ENCODE measurements at regions not wholly inside any gene's neighbourhood (a gene's known extent, or its start where the extent isn't known, plus 50 kb on each side); places are given as distances from the start of the nearest gene placed in this dataset.

DNA sequence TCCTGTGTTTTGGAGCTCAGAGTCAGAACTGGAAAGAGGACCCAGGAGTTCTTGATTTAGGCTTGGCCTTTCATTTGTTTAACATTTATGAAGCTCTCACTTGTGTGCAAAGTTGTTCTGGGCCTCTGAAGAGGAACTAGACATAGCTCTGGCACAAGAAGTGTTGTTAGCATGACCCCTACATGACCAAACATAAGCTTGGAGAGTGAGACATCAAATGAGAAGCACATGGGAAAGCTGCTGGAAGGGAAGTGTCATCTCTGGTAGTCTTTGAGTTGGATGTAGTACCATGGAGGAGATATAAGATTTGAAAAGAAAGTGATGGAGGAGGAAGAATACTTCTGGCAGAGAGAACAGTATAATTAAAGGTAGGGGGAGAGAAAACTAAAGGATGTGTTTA, 370.1 kb downstream of the ADRA2A start:
- no peak overlapping the region for H3K27ac Mint-ChIP-seq
- Histone ChIP-seq H3K27ac (ENCODE audit: low read depth) (no peak overlapping the region), H3K4me3 (no peak overlapping the region), H3K4me1 (ENCODE audit: insufficient read depth) (no peaks in the 10 kb centered on the region), H4K20me1 (replicated peaks; ENCODE audit: insufficient read depth) (no peaks in the 10 kb centered on the region), H3F3A (replicated peaks; ENCODE audit: low read depth) (no peaks in the 10 kb centered on the region), H3K36me3 (ENCODE audit: insufficient read depth) (no peaks in the 10 kb centered on the region), H3K9me2 (ENCODE audit: insufficient read depth) (peaks cover 28% of the 10 kb centered on the region; the same call in 1 of the 2 replicates), H3K27me3 (ENCODE audit: insufficient read depth) (no peaks in the 10 kb centered on the region), H2AFZ (no peak overlapping the region), H3K79me2 (replicated peaks; ENCODE audit: insufficient read depth) (no peaks in the 10 kb centered on the region), H3K4me2 (no peak overlapping the region)
- no peaks in the 10 kb centered on the region for H3K4me1 Mint-ChIP-seq
- DNase-seq (ENCODE audit: low spot score): no peak
- TF ChIP-seq CREB1 (CRISPR knock-in tag; IDR thresholded peaks at IDR 0.05; ENCODE audit: low read depth) (no peak), ZNF114 (CRISPR knock-in tag; IDR thresholded peaks at IDR 0.05) (no peak), ZNF331 (CRISPR knock-in tag; IDR thresholded peaks at IDR 0.05; ENCODE audit: low read depth) (no peak), JUNB (IDR thresholded peaks at IDR 0.05; ENCODE audit: unreplicated experiment) (no peak), EZH2 (IDR thresholded peaks at IDR 0.05; ENCODE audit: low read depth, unreplicated experiment) (no peak), POLR2AphosphoS5 (IDR thresholded peaks at IDR 0.05; ENCODE audit: low read depth) (no peak), STAT1 (IDR thresholded peaks at IDR 0.05; ENCODE audit: unreplicated experiment) (no peak)
- TF ChIP-seq, protein P1, sequence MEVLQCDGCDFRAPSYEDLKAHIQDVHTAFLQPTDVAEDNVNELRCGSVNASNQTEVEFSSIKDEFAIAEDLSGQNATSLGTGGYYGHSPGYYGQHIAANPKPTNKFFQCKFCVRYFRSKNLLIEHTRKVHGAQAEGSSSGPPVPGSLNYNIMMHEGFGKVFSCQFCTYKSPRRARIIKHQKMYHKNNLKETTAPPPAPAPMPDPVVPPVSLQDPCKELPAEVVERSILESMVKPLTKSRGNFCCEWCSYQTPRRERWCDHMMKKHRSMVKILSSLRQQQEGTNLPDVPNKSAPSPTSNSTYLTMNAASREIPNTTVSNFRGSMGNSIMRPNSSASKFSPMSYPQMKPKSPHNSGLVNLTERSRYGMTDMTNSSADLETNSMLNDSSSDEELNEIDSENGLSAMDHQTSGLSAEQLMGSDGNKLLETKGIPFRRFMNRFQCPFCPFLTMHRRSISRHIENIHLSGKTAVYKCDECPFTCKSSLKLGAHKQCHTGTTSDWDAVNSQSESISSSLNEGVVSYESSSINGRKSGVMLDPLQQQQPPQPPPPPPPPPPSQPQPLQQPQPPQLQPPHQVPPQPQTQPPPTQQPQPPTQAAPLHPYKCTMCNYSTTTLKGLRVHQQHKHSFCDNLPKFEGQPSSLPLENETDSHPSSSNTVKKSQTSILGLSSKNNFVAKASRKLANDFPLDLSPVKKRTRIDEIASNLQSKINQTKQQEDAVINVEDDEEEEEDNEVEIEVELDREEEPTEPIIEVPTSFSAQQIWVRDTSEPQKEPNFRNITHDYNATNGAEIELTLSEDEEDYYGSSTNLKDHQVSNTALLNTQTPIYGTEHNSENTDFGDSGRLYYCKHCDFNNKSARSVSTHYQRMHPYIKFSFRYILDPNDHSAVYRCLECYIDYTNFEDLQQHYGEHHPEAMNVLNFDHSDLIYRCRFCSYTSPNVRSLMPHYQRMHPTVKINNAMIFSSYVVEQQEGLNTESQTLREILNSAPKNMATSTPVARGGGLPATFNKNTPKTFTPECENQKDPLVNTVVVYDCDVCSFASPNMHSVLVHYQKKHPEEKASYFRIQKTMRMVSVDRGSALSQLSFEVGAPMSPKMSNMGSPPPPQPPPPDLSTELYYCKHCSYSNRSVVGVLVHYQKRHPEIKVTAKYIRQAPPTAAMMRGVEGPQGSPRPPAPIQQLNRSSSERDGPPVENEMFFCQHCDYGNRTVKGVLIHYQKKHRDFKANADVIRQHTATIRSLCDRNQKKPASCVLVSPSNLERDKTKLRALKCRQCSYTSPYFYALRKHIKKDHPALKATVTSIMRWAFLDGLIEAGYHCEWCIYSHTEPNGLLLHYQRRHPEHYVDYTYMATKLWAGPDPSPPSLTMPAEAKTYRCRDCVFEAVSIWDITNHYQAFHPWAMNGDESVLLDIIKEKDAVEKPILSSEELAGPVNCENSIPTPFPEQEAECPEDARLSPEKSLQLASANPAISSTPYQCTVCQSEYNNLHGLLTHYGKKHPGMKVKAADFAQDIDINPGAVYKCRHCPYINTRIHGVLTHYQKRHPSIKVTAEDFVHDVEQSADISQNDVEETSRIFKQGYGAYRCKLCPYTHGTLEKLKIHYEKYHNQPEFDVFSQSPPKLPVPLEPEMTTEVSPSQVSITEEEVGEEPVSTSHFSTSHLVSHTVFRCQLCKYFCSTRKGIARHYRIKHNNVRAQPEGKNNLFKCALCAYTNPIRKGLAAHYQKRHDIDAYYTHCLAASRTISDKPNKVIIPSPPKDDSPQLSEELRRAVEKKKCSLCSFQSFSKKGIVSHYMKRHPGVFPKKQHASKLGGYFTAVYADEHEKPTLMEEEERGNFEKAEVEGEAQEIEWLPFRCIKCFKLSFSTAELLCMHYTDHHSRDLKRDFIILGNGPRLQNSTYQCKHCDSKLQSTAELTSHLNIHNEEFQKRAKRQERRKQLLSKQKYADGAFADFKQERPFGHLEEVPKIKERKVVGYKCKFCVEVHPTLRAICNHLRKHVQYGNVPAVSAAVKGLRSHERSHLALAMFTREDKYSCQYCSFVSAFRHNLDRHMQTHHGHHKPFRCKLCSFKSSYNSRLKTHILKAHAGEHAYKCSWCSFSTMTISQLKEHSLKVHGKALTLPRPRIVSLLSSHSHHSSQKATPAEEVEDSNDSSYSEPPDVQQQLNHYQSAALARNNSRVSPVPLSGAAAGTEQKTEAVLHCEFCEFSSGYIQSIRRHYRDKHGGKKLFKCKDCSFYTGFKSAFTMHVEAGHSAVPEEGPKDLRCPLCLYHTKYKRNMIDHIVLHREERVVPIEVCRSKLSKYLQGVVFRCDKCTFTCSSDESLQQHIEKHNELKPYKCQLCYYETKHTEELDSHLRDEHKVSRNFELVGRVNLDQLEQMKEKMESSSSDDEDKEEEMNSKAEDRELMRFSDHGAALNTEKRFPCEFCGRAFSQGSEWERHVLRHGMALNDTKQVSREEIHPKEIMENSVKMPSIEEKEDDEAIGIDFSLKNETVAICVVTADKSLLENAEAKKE (CRISPR knock-in tag; IDR thresholded peaks at IDR 0.05): no peak
- TF ChIP-seq, protein P2, sequence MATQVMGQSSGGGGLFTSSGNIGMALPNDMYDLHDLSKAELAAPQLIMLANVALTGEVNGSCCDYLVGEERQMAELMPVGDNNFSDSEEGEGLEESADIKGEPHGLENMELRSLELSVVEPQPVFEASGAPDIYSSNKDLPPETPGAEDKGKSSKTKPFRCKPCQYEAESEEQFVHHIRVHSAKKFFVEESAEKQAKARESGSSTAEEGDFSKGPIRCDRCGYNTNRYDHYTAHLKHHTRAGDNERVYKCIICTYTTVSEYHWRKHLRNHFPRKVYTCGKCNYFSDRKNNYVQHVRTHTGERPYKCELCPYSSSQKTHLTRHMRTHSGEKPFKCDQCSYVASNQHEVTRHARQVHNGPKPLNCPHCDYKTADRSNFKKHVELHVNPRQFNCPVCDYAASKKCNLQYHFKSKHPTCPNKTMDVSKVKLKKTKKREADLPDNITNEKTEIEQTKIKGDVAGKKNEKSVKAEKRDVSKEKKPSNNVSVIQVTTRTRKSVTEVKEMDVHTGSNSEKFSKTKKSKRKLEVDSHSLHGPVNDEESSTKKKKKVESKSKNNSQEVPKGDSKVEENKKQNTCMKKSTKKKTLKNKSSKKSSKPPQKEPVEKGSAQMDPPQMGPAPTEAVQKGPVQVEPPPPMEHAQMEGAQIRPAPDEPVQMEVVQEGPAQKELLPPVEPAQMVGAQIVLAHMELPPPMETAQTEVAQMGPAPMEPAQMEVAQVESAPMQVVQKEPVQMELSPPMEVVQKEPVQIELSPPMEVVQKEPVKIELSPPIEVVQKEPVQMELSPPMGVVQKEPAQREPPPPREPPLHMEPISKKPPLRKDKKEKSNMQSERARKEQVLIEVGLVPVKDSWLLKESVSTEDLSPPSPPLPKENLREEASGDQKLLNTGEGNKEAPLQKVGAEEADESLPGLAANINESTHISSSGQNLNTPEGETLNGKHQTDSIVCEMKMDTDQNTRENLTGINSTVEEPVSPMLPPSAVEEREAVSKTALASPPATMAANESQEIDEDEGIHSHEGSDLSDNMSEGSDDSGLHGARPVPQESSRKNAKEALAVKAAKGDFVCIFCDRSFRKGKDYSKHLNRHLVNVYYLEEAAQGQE (IDR thresholded peaks at IDR 0.05; ENCODE audit: unreplicated experiment): no peak
- TF ChIP-seq, protein P3, sequence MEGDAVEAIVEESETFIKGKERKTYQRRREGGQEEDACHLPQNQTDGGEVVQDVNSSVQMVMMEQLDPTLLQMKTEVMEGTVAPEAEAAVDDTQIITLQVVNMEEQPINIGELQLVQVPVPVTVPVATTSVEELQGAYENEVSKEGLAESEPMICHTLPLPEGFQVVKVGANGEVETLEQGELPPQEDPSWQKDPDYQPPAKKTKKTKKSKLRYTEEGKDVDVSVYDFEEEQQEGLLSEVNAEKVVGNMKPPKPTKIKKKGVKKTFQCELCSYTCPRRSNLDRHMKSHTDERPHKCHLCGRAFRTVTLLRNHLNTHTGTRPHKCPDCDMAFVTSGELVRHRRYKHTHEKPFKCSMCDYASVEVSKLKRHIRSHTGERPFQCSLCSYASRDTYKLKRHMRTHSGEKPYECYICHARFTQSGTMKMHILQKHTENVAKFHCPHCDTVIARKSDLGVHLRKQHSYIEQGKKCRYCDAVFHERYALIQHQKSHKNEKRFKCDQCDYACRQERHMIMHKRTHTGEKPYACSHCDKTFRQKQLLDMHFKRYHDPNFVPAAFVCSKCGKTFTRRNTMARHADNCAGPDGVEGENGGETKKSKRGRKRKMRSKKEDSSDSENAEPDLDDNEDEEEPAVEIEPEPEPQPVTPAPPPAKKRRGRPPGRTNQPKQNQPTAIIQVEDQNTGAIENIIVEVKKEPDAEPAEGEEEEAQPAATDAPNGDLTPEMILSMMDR (conservative IDR thresholded peaks at IDR 0.05; ENCODE audit: low read depth in 2 of 2): no peak
- TF ChIP-seq, protein P4, sequence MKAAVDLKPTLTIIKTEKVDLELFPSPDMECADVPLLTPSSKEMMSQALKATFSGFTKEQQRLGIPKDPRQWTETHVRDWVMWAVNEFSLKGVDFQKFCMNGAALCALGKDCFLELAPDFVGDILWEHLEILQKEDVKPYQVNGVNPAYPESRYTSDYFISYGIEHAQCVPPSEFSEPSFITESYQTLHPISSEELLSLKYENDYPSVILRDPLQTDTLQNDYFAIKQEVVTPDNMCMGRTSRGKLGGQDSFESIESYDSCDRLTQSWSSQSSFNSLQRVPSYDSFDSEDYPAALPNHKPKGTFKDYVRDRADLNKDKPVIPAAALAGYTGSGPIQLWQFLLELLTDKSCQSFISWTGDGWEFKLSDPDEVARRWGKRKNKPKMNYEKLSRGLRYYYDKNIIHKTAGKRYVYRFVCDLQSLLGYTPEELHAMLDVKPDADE (IDR thresholded peaks at IDR 0.05): no peak
- peaks cover 4% of the 10 kb centered on the region for H3K9me3 Mint-ChIP-seq
- no peaks in the 10 kb centered on the region for H3K36me3 Mint-ChIP-seq (ENCODE audit: low read depth)
- H3K27me3 Mint-ChIP-seq (ENCODE audit: insufficient read depth, low read depth, poor library complexity): peaks cover 3% of the 10 kb centered on the region
- ATAC-seq: no peak
- H3K4me3 Mint-ChIP-seq: no peak overlapping the region
